ENCODE measurements at regions not wholly inside any gene's neighbourhood (a gene's known extent, or its start where the extent isn't known, plus 50 kb on each side); places are given as distances from the start of the nearest gene placed in this dataset.
"Not testable (repeated sequence)": the region's sequence is repeated elsewhere in the genome, so short reads cannot be mapped to it uniquely, and the experiment has no call there.

GRCh38 chr22:22296047-22296446 is 51.5 kb downstream of the VPREB1 start:
- not testable (repeated sequence) for DNase-seq (ENCODE audit: low read depth); H3K36me3 ChIP-seq (ENCODE audit: control insufficient read depth, insufficient read depth, low read length); H3K27me3 ChIP-seq (ENCODE audit: control insufficient read depth, insufficient read depth, low read length); H3K4me3 ChIP-seq (ENCODE audit: low read depth, low read length)

- H3K4me3 ChIP-seq (ENCODE audit: low read depth, low read length) = peak overlapping the region; percentile 54
- H3K36me3 ChIP-seq (ENCODE audit: control insufficient read depth, insufficient read depth, low read length); H3K27me3 ChIP-seq (ENCODE audit: control insufficient read depth, insufficient read depth, low read length); DNase-seq (ENCODE audit: low read depth): not testable (repeated sequence)
Observed at GRCh38 chr22:22297159-22297793, 52.7 kb downstream of the VPREB1 start.

GRCh38 chr22:22297794-22298653 is 53.4 kb downstream of the VPREB1 start:
- not testable (repeated sequence) for H3K27me3 ChIP-seq (ENCODE audit: control insufficient read depth, insufficient read depth, low read length); H3K36me3 ChIP-seq (ENCODE audit: control insufficient read depth, insufficient read depth, low read length); DNase-seq (ENCODE audit: low read depth)
- TF ChIP-seq CTCF (IDR thresholded peaks at IDR 0.05; ENCODE audit: insufficient read depth, low read length, poor library complexity, severe bottlenecking) = peak; percentile 36
- peak overlapping the region; percentile 74 for H3K4me3 ChIP-seq (ENCODE audit: low read depth, low read length)

GRCh38 chr22:22298654-22299009 is 54.0 kb downstream of the VPREB1 start:
- H3K27me3 ChIP-seq (ENCODE audit: control insufficient read depth, insufficient read depth, low read length); H3K36me3 ChIP-seq (ENCODE audit: control insufficient read depth, insufficient read depth, low read length); DNase-seq (ENCODE audit: low read depth): not testable (repeated sequence)
- H3K4me3 ChIP-seq (ENCODE audit: low read depth, low read length) = peak overlapping the region; percentile 74

GRCh38 chr22:22300511-22300910 is 55.9 kb downstream of the VPREB1 start:
- not testable (repeated sequence) for DNase-seq (ENCODE audit: low read depth)

GRCh38 chr22:22300946-22301345 is 56.4 kb downstream of the VPREB1 start:
- H3K4me3 ChIP-seq (ENCODE audit: low read depth, low read length); DNase-seq (ENCODE audit: low read depth); H3K27me3 ChIP-seq (ENCODE audit: control insufficient read depth, insufficient read depth, low read length); H3K36me3 ChIP-seq (ENCODE audit: control insufficient read depth, insufficient read depth, low read length): not testable (repeated sequence)

More at GRCh38 chr22:22300511-22300910, 55.9 kb downstream of the VPREB1 start:
- not testable (repeated sequence) for H3K27me3 ChIP-seq (ENCODE audit: control insufficient read depth, insufficient read depth, low read length); H3K36me3 ChIP-seq (ENCODE audit: control insufficient read depth, insufficient read depth, low read length); H3K4me3 ChIP-seq (ENCODE audit: low read depth, low read length)

- H3K4me3 ChIP-seq (ENCODE audit: low read depth, low read length) = no peak overlapping the region
- H3K36me3 ChIP-seq (ENCODE audit: control insufficient read depth, insufficient read depth, low read length) = no peaks in the 10 kb centered on the region
- no peak for DNase-seq (ENCODE audit: low read depth)
- H3K27me3 ChIP-seq (ENCODE audit: control insufficient read depth, insufficient read depth, low read length) = no peaks in the 10 kb centered on the region
- no peak for TF ChIP-seq CTCF (IDR thresholded peaks at IDR 0.05; ENCODE audit: insufficient read depth, low read length, poor library complexity, severe bottlenecking)
Observed at GRCh38 chr22:22316589-22316988, 72.0 kb downstream of the VPREB1 start.

- TF ChIP-seq CTCF (IDR thresholded peaks at IDR 0.05; ENCODE audit: insufficient read depth, low read length, poor library complexity, severe bottlenecking) = no peak
- no peak for DNase-seq (ENCODE audit: low read depth)
- Histone ChIP-seq H3K27me3 (ENCODE audit: control insufficient read depth, insufficient read depth, low read length) (no peaks in the 10 kb centered on the region), H3K4me3 (ENCODE audit: low read depth, low read length) (no peak overlapping the region), H3K36me3 (ENCODE audit: control insufficient read depth, insufficient read depth, low read length) (no peaks in the 10 kb centered on the region)
Observed at GRCh38 chr22:22318723-22319465, 74.3 kb downstream of the VPREB1 start.

All from kidney epithelial cell (primary cell).